H1 (cell line): ENCODE measurements at regions not wholly inside any gene's neighbourhood (a gene's known extent, or its start where the extent isn't known, plus 50 kb on each side); places are given as distances from the start of the nearest gene placed in this dataset.

Experiments used
- EP300 ChIP-seq, 2 experiments: IDR thresholded peaks; 1 replicate in 1 of 2; 2 replicates in 1 of 2; pipeline ENCODE4 v1.6.1; 2011 to 2012; ENCODE audit warnings: low read depth in 2 of 2, low read length in 2 of 2, mild to moderate bottlenecking in 2 of 2, borderline replicate concordance in 1 of 2, inconsistent platforms in 1 of 2, moderate library complexity in 1 of 2
- EZH2 ChIP-seq: fragments of 200-600 bp; sonication (generic); IDR thresholded peaks from 2 replicates; pipeline ENCODE4 v1.7.1; 2012; ENCODE audit warnings: low read depth, mild to moderate bottlenecking, moderate library complexity, low read length, inconsistent platforms; ENCODE audit not compliant: severe bottlenecking
- NRF1 ChIP-seq: IDR thresholded peaks from 2 replicates; pipeline ENCODE4 v1.6.1; 2011; ENCODE audit warnings: mild to moderate bottlenecking, low read depth, low read length, improper control_type of control experiment
- POLR2A ChIP-seq, 2 experiments: IDR thresholded peaks; 1 replicate in 1 of 2; 2 replicates in 1 of 2; pipeline ENCODE4 v1.6.1; 2011; ENCODE audit warnings: low read depth in 2 of 2, low read length in 2 of 2, mild to moderate bottlenecking in 2 of 2; ENCODE audit errors: control extremely low read depth in 1 of 2
- RFX5 ChIP-seq: IDR thresholded peaks from 2 replicates; pipeline ENCODE4 v1.6.1; 2011; ENCODE audit warnings: low read depth, low read length, improper control_type of control experiment, borderline replicate concordance
- RXRA ChIP-seq: IDR thresholded peaks from 2 replicates; pipeline ENCODE4 v1.6.1; 2011; ENCODE audit warnings: low read depth, mild to moderate bottlenecking, low read length, moderate library complexity; ENCODE audit not compliant: insufficient read depth
- SIN3A ChIP-seq, 2 experiments: IDR thresholded peaks in 1 of 2; conservative IDR thresholded peaks in 1 of 2; 2 replicates each; pipeline ENCODE4 v1.6.1; 2011 to 2012; ENCODE audit warnings: low read length in 2 of 2, improper control_type of control experiment in 1 of 2, low read depth in 1 of 2, mild to moderate bottlenecking in 1 of 2
- TF ChIP-seq, protein P1 (sequence below), 3 experiments: IDR thresholded peaks; 1 replicate in 2 of 3; 2 replicates in 1 of 3; pipeline versions ENCODE4 v1.5.1 to v1.6.1; 2011; ENCODE audit warnings: low read length in 3 of 3, mild to moderate bottlenecking in 3 of 3, inconsistent platforms in 2 of 3, low read depth in 1 of 3, moderate library complexity in 1 of 3; ENCODE audit not compliant: insufficient read depth in 1 of 3; ENCODE audit errors: control extremely low read depth in 1 of 3

DNA sequence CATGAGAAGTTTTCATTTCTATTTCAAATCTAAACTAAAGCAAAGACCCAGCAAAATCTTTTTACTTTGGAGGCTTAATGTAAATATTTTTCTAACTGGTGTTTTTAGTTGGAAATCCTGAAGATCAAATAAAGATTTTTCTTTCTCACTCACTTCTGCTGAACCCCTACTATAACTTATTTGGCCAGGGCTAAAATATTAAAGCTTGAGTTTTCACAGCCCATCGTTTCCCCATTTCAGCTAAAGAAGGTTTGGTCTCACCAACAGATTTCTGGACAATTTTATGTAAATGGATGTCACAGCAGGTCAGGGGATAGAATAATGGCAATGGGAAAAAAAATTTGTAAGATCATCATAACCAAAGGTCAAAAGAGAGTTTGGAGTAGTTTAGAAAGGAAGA lies 92.7 kb upstream of the DCN start:
- TF ChIP-seq EP300 (IDR thresholded peaks at IDR 0.05; ENCODE audit: borderline replicate concordance in 1 of 2, low read depth in 2 of 2, low read length in 2 of 2) (no peak), POLR2A (IDR thresholded peaks at IDR 0.05; ENCODE audit: control extremely low read depth in 1 of 2, low read depth in 2 of 2, low read length in 2 of 2) (no peak), RXRA (no peak), NRF1 (no peak), SIN3A (conservative IDR thresholded peaks at IDR 0.05 in 1 of 2, IDR thresholded peaks at IDR 0.05 in 1 of 2; ENCODE audit: low read depth in 1 of 2, low read length in 2 of 2) (no peak), RFX5 (no peak), EZH2 (no peak)
- TF ChIP-seq, protein P1, sequence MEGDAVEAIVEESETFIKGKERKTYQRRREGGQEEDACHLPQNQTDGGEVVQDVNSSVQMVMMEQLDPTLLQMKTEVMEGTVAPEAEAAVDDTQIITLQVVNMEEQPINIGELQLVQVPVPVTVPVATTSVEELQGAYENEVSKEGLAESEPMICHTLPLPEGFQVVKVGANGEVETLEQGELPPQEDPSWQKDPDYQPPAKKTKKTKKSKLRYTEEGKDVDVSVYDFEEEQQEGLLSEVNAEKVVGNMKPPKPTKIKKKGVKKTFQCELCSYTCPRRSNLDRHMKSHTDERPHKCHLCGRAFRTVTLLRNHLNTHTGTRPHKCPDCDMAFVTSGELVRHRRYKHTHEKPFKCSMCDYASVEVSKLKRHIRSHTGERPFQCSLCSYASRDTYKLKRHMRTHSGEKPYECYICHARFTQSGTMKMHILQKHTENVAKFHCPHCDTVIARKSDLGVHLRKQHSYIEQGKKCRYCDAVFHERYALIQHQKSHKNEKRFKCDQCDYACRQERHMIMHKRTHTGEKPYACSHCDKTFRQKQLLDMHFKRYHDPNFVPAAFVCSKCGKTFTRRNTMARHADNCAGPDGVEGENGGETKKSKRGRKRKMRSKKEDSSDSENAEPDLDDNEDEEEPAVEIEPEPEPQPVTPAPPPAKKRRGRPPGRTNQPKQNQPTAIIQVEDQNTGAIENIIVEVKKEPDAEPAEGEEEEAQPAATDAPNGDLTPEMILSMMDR (IDR thresholded peaks at IDR 0.05; ENCODE audit: control extremely low read depth in 1 of 3, insufficient read depth in 1 of 3, low read depth in 1 of 3, low read length in 3 of 3): no peak
